ENCODE measurements at regions not wholly inside any gene's neighbourhood (a gene's known extent, or its start where the extent isn't known, plus 50 kb on each side); places are given as distances from the start of the nearest gene placed in this dataset.

GRCh38 chr14:46054526-46054925 lies 597.1 kb downstream of the RPL10L start:
- ATAC-seq (replicated peaks in 1 of 2) (no peak), DNase-seq (no peak)
- no peak overlapping the region for H3K4me3 Mint-ChIP-seq
- H3K27me3 Mint-ChIP-seq (ENCODE audit: low read depth), result no peaks in the 10 kb centered on the region
- H3K27ac Mint-ChIP-seq, result no peak overlapping the region
- H3K9me3 Mint-ChIP-seq, result peaks cover 4 to 6% of the 10 kb centered on the region in 2 donors
- H3K4me1 Mint-ChIP-seq (ENCODE audit: low read depth), result no peaks in the 10 kb centered on the region
- H3K36me3 Mint-ChIP-seq (ENCODE audit: insufficient read depth in 2 of 2), result no peaks in the 10 kb centered on the region

GRCh38 chr14:46053221-46053620 lies 598.4 kb downstream of the RPL10L start:
- ATAC-seq (replicated peaks in 1 of 2) (no peak), DNase-seq (no peak)
- H3K4me3 Mint-ChIP-seq, result no peak overlapping the region
- no peaks in the 10 kb centered on the region for H3K36me3 Mint-ChIP-seq (ENCODE audit: insufficient read depth in 2 of 2)
- H3K27ac Mint-ChIP-seq, result no peak overlapping the region
- H3K9me3 Mint-ChIP-seq, result peaks cover 4 to 6% of the 10 kb centered on the region in 2 donors
- no peaks in the 10 kb centered on the region for H3K27me3 Mint-ChIP-seq (ENCODE audit: low read depth)
- H3K4me1 Mint-ChIP-seq (ENCODE audit: low read depth), result no peaks in the 10 kb centered on the region

GRCh38 chr14:46051796-46052195 lies 599.8 kb downstream of the RPL10L start:
- Mint-ChIP-seq H3K4me3 (no peak overlapping the region), H3K27me3 (ENCODE audit: low read depth) (no peaks in the 10 kb centered on the region), H3K27ac (no peak overlapping the region), H3K4me1 (ENCODE audit: low read depth) (no peaks in the 10 kb centered on the region), H3K9me3 (peaks cover 1 to 9% of the 10 kb centered on the region in 2 donors), H3K36me3 (ENCODE audit: insufficient read depth in 2 of 2) (no peaks in the 10 kb centered on the region)
- DNase-seq (no peak), ATAC-seq (replicated peaks in 1 of 2) (no peak)

- no peak for ATAC-seq (replicated peaks in 1 of 2)
- no peaks in the 10 kb centered on the region for H3K4me1 Mint-ChIP-seq (ENCODE audit: low read depth)
- H3K36me3 Mint-ChIP-seq (ENCODE audit: insufficient read depth in 2 of 2), result no peaks in the 10 kb centered on the region
- no peak overlapping the region for H3K4me3 Mint-ChIP-seq
- H3K9me3 Mint-ChIP-seq, result peaks cover 2 to 10% of the 10 kb centered on the region in 2 donors
- no peak for DNase-seq
- H3K27me3 Mint-ChIP-seq (ENCODE audit: low read depth), result no peaks in the 10 kb centered on the region
- H3K27ac Mint-ChIP-seq, result no peak overlapping the region
Measured at GRCh38 chr14:46048127-46048526, 603.5 kb downstream of the RPL10L start.

GRCh38 chr14:46036099-46036498 lies 615.5 kb downstream of the RPL10L start:
- DNase-seq, result no peak
- ATAC-seq (replicated peaks in 1 of 2), result no peak
- H3K9me3 Mint-ChIP-seq, result peaks cover 4 to 6% of the 10 kb centered on the region in 2 donors
- H3K36me3 Mint-ChIP-seq (ENCODE audit: insufficient read depth in 2 of 2), result no peaks in the 10 kb centered on the region
- H3K4me3 Mint-ChIP-seq, result no peak overlapping the region
- no peaks in the 10 kb centered on the region for H3K4me1 Mint-ChIP-seq (ENCODE audit: low read depth)
- no peak overlapping the region for H3K27ac Mint-ChIP-seq
- no peaks in the 10 kb centered on the region for H3K27me3 Mint-ChIP-seq (ENCODE audit: low read depth)

GRCh38 chr14:46034305-46034704 lies 617.3 kb downstream of the RPL10L start:
- no peak for DNase-seq
- Mint-ChIP-seq H3K9me3 (peaks cover 4 to 8% of the 10 kb centered on the region in 2 donors), H3K27ac (no peak overlapping the region)

GRCh38 chr14:46018846-46019420 lies 632.6 kb downstream of the RPL10L start:
- no peak for ATAC-seq (replicated peaks in 1 of 2)
- Mint-ChIP-seq H3K36me3 (ENCODE audit: insufficient read depth in 2 of 2) (no peaks in the 10 kb centered on the region), H3K9me3 (peaks cover 21 to 24% of the 10 kb centered on the region in 2 donors), H3K4me3 (no peak overlapping the region), H3K27me3 (ENCODE audit: low read depth) (no peaks in the 10 kb centered on the region), H3K4me1 (ENCODE audit: low read depth) (no peaks in the 10 kb centered on the region), H3K27ac (no peak overlapping the region)
- DNase-seq, result no peak

More at GRCh38 chr14:46034305-46034704, 617.3 kb downstream of the RPL10L start:
- H3K36me3 Mint-ChIP-seq (ENCODE audit: insufficient read depth in 2 of 2), result no peaks in the 10 kb centered on the region
- no peaks in the 10 kb centered on the region for H3K4me1 Mint-ChIP-seq (ENCODE audit: low read depth)
- no peak overlapping the region for H3K4me3 Mint-ChIP-seq
- H3K27me3 Mint-ChIP-seq (ENCODE audit: low read depth), result no peaks in the 10 kb centered on the region
- ATAC-seq (replicated peaks in 1 of 2), result no peak

GRCh38 chr14:46008348-46008747 lies 643.2 kb downstream of the RPL10L start:
- peaks cover 2 to 3% of the 10 kb centered on the region in 2 donors for H3K36me3 Mint-ChIP-seq (ENCODE audit: insufficient read depth in 2 of 2)
- no peak overlapping the region for H3K27ac Mint-ChIP-seq
- H3K4me3 Mint-ChIP-seq, result no peak overlapping the region
- no peak for DNase-seq
- no peaks in the 10 kb centered on the region for H3K4me1 Mint-ChIP-seq (ENCODE audit: low read depth)
- H3K9me3 Mint-ChIP-seq, result peaks cover 14% of the 10 kb centered on the region in 2 donors
- ATAC-seq (replicated peaks in 1 of 2), result no peak
- no peaks in the 10 kb centered on the region for H3K27me3 Mint-ChIP-seq (ENCODE audit: low read depth)

- Mint-ChIP-seq H3K9me3 (peaks cover 9 to 12% of the 10 kb centered on the region in 2 donors), H3K4me1 (ENCODE audit: low read depth) (no peaks in the 10 kb centered on the region), H3K4me3 (no peak overlapping the region), H3K36me3 (ENCODE audit: insufficient read depth in 2 of 2) (no peaks in the 10 kb centered on the region), H3K27me3 (ENCODE audit: low read depth) (no peaks in the 10 kb centered on the region), H3K27ac (no peak overlapping the region)
- ATAC-seq (replicated peaks in 1 of 2), result no peak
- DNase-seq, result no peak
Measured at GRCh38 chr14:45998554-45998953, 653.0 kb downstream of the RPL10L start.

GRCh38 chr14:45990252-45990651 lies 661.3 kb downstream of the RPL10L start:
- Mint-ChIP-seq H3K9me3 (peaks cover 4 to 6% of the 10 kb centered on the region in 2 donors), H3K27me3 (ENCODE audit: low read depth) (no peaks in the 10 kb centered on the region), H3K4me3 (no peak overlapping the region), H3K4me1 (ENCODE audit: low read depth) (no peaks in the 10 kb centered on the region), H3K36me3 (ENCODE audit: insufficient read depth in 2 of 2) (no peaks in the 10 kb centered on the region), H3K27ac (no peak overlapping the region)
- ATAC-seq (replicated peaks in 1 of 2) (no peak), DNase-seq (no peak)

GRCh38 chr14:45976001-45976400 lies 675.6 kb downstream of the RPL10L start:
- Mint-ChIP-seq H3K27me3 (ENCODE audit: low read depth) (no peaks in the 10 kb centered on the region), H3K9me3 (peaks cover 4 to 6% of the 10 kb centered on the region in 2 donors), H3K27ac (no peak overlapping the region), H3K36me3 (ENCODE audit: insufficient read depth in 2 of 2) (no peaks in the 10 kb centered on the region), H3K4me1 (ENCODE audit: low read depth) (no peaks in the 10 kb centered on the region), H3K4me3 (no peak overlapping the region)
- DNase-seq (no peak), ATAC-seq (replicated peaks in 1 of 2) (no peak)

GRCh38 chr14:45972416-45972815 lies 679.2 kb downstream of the RPL10L start:
- no peak for DNase-seq
- Mint-ChIP-seq H3K4me1 (ENCODE audit: low read depth) (no peaks in the 10 kb centered on the region), H3K27me3 (ENCODE audit: low read depth) (no peaks in the 10 kb centered on the region), H3K9me3 (peaks cover 0 to 4% of the 10 kb centered on the region in 2 donors), H3K36me3 (ENCODE audit: insufficient read depth in 2 of 2) (no peaks in the 10 kb centered on the region), H3K27ac (no peak overlapping the region), H3K4me3 (no peak overlapping the region)
- no peak for ATAC-seq (replicated peaks in 1 of 2)

- no peak overlapping the region for H3K4me3 Mint-ChIP-seq
- no peaks in the 10 kb centered on the region for H3K27me3 Mint-ChIP-seq (ENCODE audit: low read depth)
- peaks cover 1 to 5% of the 10 kb centered on the region in 2 donors for H3K9me3 Mint-ChIP-seq
- H3K4me1 Mint-ChIP-seq (ENCODE audit: low read depth), result no peaks in the 10 kb centered on the region
- H3K27ac Mint-ChIP-seq, result no peak overlapping the region
- no peak for ATAC-seq (replicated peaks in 1 of 2)
- H3K36me3 Mint-ChIP-seq (ENCODE audit: insufficient read depth in 2 of 2), result no peaks in the 10 kb centered on the region
- DNase-seq, result no peak
Measured at GRCh38 chr14:45970621-45971020, 681.0 kb downstream of the RPL10L start.

- Mint-ChIP-seq H3K4me1 (ENCODE audit: low read depth) (no peaks in the 10 kb centered on the region), H3K4me3 (no peak overlapping the region), H3K27me3 (ENCODE audit: low read depth) (no peaks in the 10 kb centered on the region), H3K9me3 (peaks cover 1 to 5% of the 10 kb centered on the region in 2 donors), H3K36me3 (ENCODE audit: insufficient read depth in 2 of 2) (no peaks in the 10 kb centered on the region), H3K27ac (no peak overlapping the region)
- no peak for DNase-seq
- ATAC-seq (replicated peaks in 1 of 2), result no peak
Measured at GRCh38 chr14:45968037-45968436, 683.5 kb downstream of the RPL10L start.
